Vagina (tissue), 1 donor: ENCODE measurements at regions not wholly inside any gene's neighbourhood (a gene's known extent, or its start where the extent isn't known, plus 50 kb on each side); places are given as distances from the start of the nearest gene placed in this dataset. TPM values are rescaled to one million over a fixed set of nuclear protein-coding genes. Genes with fewer than 3 reads are reported as not detected.

ENCODE experiments used
- small RNA-seq: library from RNA; depleted of rRNA; stranded (forward); fragments of <200 nt; gene quantifications from one replicate; pipeline ENCODE3, GENCODE V24; 2016

Small RNA genes in the stretch of these regions (small RNA-seq; reads per million reads assigned to genes)
- not detected for gene AC055876.3
